HG03097 (cell line): ENCODE measurements at regions not wholly inside any gene's neighbourhood (a gene's known extent, or its start where the extent isn't known, plus 50 kb on each side); places are given as distances from the start of the nearest gene placed in this dataset.
"Not testable (repeated sequence)": the region's sequence is repeated elsewhere in the genome, so short reads cannot be mapped to it uniquely, and the experiment has no call there.

Experiments
- ATAC-seq: cut with Tn5 transposase; IDR thresholded peaks from one replicate; pipeline ENCODE4 v1.9.1; 2021; ENCODE audit not compliant: unreplicated experiment, low FRiP score

DNA sequence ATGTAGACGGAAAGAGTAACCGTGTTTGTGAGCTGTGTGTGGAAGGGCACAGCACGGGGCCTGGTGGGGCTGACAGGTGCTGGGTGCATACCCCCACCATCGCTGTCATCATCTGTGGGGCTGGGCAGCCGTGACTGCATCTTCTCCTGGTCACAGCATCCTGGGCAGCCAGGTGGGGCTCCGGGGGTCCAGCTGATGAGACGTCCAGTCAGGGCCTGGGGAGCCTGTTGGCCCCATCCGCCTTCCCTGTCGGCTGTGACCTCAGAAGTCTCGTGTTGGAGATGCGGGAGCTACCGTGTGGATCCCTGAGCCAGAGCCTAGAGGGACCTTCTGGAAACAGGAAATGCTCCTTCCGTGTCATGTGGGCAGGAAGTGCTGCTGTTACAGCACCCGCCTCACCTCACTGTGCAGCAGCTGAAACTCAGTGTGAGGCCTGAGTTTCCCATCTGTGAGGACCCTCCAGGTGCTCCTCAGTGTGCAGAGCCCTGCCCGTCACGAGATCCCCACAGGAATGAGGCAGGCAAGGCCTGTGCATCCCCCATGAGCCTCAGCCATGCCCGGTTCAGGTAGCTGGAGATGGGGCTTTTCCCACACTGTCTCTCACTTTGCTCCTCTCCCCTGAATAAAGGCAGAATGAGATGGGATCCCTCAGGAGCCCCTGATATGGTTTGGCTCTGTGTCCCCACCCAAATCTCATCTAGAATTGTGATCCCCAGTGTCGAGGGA, 108.7 kb downstream of the ERMARD start:
- no peak for ATAC-seq

DNA sequence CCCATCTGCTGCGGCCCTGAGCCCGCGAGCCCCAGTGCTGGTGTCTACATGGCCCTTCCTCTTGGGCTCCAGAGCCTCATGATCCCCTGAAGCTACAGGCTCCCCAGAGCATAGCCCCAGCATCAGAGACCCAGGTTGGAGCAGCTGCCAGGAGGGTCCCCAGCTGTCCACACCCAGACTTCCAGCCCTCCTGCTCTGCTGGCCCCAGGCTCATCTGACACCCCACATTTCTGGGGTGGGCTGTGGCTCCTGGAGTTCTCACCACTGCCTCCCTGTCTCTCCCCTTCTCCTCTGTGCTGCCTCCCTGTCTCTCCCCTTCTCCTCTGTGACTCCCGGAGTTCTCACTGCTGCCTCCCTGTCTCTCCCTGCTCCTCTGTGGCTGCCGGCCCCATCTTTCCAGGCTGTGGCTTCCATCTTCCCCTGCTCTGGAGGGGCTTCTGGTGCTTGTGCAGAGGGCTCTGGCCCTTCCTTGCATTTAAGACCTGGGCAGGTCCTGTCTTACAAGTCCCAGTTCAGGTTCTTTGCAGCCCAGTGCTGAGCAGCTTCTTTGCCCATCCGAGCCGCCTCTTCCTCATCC, 108.1 kb downstream of the ERMARD start:
- no peak for ATAC-seq

DNA sequence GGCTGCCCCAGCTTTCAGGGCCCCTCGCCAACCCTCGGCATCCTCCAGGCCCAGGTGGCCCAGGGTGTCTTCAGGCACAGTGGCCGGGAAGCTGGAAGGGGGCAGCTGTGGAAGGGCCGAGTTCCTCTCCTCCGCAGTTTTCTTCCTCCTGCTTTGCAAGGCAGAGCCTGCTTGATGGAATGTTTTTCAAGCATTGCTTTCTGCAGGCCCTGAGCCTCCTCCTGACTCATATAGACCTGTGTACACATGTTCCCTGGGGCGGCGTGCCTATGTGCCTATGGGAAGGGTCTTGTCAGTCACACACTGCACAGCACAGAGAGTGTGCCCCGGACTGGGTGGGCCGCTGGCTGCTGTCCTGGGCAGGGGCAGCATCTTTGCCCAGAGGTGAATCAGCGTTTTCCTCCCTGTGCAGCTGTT, 107.5 kb downstream of the ERMARD start:
- ATAC-seq, result no peak

DNA sequence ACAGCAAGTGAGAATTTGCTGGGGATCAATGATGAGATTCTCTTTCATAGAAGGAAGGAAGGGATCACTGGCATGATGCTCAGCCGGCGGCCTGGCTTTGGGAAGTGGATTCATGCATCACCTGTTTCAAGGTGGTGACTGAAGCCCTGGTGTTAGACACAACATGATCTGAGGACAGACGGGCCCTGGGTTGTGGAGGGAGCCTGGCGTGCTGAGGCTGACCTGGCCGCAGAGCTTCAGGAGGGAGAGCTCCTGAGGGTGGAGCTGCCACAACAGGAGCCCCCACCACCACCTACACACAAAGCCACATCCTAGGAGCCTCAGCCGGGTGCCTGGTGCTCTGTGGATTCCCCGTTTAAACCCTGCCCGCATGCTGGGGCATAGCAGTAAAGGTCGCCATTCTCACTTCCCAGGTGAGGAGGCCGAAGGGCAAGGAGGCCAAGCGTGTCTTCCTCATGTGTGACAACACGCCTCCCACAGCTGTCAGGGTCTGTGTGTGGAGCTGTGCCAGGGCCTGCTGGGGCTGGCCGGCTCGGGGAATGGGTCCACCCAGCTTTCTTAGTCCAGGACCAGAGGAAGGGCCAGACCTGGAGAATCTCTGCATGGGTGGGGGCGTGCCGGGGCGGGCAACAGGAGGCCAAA, 107.0 kb downstream of the ERMARD start:
- ATAC-seq, result no peak

DNA sequence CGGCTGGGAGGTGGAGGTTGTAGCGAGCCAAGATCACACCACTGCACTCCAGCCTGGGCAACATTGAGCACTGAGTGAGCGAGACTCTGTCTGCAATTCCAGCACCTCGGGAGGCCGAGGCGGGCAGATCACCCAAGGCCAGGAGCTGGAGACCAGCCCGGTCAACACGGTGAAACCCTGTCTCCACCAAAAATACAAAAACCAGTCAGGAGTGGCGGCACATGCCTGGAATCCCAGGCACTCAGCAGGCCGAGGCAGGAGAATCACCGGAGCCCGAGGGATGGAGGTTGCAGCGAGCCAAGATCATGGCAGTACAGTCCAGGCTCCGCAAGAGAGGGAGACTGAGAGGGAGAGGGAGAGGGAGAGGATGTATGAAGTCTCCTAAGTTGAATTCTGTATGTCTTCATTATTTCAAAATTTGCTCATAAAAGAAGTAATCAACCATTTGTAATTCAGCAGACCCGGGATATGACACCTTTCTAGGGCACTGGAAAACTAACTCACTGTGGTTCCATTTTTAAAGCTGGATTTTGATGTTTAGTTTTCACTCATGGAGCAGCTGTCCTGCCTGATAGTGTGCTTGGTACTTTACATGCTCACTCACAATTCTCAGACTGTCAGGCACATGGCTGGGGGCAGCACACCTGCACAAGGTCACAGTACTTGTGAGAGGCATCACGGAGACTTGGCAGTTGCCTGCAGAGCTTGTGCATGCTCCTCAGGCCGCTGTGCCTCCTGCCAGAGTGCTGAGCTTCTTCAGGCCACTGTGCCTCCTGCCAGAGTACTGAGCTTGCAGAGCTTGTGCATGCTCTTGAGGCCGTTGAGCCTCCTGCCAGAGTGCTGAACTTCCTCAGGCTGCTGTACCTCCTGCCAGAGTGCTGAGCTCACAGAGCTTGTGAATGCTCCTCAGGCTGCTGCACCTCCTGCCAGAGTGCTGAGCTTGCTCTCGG, 106.2 kb downstream of the ERMARD start:
- ATAC-seq, result no peak

DNA sequence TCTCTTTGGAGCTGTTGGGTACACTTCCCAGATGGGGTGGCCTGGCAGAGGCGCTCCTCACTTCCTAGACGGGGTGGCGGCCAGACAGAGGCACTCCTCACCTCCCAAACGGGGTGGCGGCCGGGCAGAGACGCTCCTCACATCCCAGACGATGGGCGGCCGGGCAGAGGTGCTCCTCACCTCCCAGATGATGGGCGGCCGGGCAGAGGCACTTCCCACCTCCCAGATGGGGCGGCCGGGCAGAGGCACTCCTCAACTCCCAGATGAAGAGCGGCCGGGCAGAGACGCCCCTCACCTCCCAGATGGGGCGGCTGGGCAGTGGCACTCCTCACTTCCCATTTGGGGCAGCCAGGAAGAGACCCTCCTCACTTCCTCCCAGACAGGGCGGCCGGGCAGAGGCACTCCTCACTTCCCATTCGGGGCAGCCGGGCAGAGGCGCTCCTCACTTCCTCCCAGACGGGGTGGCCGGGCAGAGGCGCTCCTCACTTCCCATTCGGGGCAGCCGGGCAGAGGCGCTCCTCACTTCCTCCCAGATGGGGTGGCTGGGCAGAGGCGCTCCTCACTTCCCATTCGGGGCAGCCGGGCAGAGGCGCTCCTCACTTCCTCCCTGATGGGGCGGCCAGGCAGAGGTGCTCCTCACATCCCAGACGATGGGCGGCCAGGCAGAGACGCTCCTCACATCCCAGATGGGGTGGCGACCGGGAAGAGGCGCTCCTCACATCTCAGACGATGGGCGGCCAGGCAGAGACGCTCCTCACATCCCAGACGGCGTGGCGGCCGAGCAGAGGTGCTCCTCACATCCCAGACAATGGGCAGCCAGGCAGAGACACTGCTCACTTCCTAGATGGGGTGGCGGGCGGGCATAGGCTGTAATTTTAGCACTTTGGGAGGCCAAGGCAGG, 105.3 kb downstream of the ERMARD start:
- not testable (repeated sequence) for ATAC-seq

DNA sequence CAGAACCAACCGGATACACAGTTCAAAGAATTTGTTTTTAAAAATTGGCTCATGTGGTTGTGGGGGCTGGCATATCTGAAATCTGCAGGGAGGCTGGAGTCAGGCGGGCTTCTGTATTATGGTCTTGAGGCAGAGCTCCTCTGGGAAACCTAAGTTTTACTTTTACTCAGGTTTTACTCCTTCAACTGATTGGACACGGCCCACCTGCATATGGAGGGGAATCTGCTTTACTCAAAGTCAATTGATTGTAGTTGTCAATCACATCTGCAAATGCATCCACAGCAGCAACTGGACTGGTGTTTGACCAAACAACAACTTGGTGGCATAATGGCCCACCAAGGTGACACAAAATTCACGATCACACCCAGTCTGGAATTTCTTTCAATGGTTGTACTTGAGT, 103.4 kb downstream of the ERMARD start:
- no peak for ATAC-seq

DNA sequence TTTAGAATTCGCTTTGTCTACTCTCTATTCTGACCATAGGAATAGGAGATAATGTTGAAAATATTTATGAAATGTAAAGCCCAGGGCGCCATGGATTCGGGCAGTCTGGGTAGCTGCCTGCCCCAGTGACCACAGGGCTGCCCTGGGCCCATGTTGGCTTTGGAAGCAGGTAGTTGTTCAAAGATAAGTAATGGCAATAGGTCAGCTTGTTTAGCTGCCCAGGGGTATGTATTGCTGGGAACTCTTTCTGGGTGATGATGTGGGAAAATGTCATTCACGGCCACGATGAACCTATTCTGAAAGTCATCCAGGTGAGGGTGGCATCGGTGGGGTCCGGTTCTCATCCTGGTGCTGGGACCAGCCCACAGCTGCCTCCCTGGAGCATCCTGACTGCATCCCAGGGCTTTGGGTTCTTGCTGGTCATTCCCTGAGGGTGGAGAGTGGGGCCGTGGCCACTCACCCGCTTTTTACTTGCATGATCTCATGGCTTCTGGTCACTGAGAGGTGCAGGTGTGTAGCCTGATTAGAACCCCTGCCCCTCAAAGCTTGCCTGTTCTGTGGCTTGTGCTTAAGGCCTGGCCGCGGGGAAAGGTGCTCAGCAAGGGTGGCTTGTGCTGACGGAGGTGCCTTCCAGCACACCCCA, 102.8 kb downstream of the ERMARD start:
- ATAC-seq, result no peak

DNA sequence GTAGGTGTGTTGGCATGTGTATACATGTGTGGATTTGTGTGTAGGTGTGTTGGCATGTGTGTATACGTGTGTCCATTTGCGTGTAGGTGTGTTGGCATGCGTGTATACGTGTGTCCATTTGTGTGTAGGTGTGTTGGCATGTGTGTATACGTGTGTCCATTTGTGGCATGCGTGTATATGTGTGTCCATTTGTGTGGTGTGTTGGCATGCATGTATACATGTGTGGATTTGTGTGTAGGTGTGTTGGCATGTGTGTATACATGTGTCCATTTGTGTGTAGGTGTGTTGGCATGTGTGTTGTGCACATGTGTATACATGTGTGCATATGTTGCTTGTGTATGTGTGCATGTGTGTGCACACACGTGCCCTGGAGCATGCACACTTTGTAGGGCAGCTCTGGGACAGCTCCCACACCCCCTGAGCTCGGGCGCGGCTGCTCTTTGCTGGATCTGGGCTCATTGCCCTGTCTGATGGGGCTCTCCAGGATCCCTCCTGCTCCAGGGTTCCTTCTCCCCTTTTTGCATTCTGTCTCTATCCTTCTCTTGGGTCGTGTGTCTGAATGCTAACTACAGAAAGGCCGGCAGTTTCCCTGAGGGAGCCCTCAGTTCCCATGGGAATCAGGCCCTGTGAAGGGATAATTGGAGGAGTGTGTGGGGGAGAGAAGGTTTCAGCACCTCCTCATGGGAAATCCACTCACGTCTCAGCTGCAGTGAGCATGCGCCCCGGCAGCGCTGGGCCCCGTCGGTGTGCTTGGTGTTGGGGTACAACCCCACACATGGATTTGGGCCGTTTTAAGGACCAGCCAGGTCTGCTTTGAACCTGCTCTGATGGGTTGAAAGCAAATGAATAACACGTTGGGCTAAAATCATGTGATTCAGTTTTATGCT, 102.0 kb downstream of the ERMARD start:
- ATAC-seq, result no peak

DNA sequence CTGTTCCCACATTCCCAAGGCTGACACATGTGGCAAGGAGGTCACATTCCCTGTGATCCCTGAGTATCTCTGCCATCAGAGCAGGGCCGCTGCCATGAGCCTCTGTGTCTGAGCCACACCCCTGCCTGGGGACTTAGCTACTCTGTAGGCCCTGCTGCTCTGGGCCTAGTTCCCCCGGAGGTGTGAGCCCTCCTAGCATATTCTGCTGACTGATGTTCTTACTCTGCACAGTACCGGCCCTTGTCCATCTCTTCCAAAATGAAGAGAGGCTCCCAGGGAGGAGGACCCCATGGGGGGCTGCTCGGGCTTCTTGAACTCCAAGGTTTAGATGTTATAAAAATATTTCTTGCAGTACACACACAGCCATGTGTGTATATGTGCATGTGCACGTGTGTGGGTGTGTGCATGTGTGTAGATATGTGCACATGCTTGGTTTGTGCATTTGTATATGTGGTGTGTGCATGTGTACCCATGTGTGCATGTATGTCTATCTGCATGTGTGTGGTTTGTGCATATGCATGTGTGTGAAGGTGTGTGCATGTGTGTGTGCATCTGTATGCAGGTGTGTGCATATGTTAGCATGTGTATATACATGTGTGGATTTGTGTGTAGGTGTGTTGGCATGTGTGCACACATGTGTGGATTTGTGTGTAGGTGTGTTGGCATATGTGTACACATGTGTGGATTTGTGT, 101.2 kb downstream of the ERMARD start:
- no peak for ATAC-seq

DNA sequence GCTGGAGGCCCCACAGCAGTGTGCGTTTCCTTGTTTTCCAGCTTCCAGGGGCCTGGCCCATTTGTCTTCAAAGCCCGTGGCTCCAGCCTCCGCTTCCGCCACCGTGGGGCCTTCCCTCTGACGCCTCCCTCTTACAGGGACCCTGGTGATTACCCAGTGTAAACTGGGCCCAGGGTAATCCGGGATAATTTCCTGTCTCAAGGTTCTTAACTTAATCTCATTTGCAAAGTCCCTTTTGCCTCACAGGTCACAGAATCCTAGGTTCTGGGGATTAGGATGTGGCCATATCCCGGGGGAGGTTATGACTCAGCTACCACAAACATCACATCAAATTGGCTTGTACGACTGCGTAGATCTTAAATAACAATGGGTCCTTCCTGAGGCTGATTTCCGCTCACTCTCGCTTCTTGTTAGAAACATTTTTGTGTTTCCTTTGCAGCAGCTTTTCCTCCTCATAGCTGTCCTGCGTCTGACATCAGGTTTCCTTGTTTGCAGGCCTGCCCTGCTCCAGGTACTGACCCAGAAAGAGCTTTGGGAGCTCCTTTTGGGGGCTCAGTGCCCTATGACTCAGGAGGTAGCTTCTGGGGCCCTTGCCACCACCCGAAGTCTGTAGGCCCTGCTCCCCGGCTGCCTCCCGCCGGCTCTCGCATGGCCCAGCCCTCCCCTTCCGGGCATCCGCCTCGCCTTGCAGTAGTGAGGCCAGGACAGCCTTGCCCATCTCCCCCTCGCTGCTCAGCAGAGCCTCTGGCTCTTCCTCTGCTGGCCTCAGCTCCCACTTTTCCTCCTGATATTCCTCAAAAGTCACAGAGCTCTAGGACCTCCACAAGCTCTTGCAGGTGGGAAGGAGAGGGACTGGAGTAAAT, 100.5 kb downstream of the ERMARD start:
- no peak for ATAC-seq

DNA sequence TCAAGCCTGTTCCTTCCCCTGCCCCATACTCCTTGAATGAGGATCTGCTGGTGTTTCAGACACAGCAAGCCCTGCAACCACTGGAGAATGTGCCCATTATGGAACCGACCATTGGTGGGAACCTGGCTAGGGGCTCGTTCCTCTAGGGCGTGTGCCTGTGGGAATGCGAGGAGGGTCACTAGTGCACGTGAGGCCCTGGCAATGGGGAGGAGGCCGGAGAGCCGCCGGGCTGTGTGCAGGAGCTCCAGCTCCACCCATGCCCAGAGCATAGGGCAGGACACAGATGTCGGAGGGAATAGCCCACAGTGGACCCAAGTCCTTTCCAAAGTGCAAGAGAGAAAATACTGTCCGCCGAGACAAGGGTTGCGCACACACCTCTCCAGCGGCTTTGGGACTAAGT, 99.3 kb downstream of the ERMARD start:
- no peak for ATAC-seq

DNA sequence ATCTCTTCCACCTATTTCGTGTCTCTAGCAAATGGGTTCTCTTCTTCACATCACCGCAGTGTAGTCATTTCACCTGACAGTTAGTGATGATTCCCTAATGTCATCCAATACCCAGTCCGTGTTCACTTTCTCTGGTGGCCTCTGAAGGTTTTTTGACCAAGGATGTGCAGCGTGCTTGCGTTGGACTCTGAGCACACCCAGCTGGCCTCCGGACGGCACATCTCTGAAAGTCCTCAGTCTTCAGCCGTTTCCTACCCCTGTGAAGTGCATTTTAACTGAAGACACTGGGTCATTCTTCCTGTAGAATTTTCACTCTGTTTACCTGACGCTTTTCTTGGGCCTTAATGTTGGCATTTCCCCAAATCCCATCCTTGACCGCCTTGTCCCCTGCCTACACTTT, 98.7 kb downstream of the ERMARD start:
- no peak for ATAC-seq

DNA sequence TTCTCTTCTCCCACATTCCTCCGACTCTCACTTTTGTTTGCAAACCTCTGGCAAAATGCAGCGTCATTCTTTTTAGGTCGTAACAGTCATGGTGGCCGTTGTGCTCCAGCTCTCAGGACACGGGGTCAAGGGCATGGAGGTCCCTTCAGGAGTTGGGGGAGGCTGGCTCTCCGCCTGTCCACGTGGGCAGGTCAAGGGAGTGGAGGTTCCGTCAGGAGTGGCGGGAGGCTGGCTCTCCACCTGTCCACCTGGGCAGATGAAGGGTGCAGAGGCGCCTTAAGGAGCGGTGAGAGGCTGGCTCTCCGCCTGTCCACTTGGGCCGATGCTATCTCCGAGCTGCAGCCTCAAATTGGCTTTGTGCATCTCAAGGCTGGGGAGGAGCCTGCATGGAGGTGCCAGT, 98.0 kb downstream of the ERMARD start:
- ATAC-seq, result no peak

DNA sequence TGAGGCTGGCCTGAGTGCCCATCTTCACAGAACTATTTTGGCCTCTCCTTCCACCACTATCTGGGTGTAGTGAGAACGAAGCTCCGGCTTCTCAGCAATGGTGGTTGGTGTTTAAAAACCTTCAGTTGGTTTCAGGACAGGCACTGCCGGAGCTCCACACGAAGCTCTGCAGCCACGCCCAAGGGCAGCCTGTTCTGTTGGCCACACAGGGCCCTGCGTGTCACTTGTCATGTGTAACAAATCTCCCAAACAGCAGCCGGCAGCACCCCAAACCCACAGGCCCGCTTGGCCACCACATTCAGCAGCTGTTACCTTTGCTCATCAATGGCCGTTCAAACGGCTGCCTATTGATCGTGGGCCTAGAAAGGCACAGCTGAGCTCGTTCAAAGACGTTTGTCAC, 97.5 kb downstream of the ERMARD start:
- no peak for ATAC-seq

DNA sequence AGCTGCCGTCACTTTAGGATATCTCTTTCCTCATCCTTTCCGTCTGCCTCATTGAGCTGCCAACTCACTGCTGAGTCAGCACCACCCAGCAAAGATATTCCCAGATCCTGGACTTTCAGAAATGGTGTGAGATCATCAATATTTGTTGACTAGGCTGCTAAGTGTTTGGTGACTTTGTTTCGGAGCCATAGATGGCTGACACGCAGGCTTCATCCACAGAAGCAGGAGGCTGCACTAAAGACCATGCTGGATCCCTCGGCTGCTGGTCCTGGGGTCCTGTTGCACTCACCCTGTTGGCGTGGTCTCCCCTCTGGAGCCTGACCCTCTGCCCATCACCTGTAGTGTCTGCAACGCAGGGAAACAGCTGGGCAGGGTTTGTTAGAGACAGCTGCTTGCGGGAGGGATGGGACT, 96.5 kb downstream of the ERMARD start:
- no peak for ATAC-seq

DNA sequence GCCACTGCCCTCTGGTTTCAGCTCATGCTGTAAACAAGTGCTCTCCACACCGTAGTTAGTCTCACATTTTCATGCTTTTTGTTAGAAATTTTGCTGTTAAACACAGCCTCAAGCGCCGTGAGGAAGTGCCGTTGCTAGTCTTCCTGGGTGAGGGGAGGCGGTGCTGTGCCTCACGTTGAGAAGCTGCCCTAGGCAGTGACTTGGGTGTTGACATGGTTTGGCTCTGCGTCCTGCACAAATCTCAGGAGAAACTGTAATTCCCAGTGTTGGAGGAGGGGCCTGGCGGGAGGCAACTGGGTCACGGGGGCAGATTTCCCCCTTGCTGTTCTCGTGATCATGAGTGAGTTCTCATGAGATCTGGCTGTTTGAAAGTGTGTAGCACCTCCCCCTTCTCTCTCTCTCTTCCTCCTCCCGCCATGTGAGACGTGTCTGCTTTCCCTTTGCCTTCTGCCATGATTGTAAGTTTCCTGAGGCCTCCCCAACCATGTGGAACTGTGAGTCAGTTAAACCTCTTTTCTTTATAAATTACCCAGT, 95.8 kb downstream of the ERMARD start:
- ATAC-seq, result no peak
